Stimulated activated CD4-positive, alpha-beta T cell treated with anti-CD3 and anti-CD28 coated beads, Interleukin-1b, Interleukin-23, amount 100 ng/mL, for 24 hours (primary cell): ENCODE measurements at regions not wholly inside any gene's neighbourhood (a gene's known extent, or its start where the extent isn't known, plus 50 kb on each side); places are given as distances from the start of the nearest gene placed in this dataset.
"Not testable (repeated sequence)": the region's sequence is repeated elsewhere in the genome, so short reads cannot be mapped to it uniquely, and the experiment has no call there.

Experiments used
- DNase-seq, 4 experiments: peaks; one replicate each; pipeline ENCODE4 v3.0.0-alpha.2; 2020; ENCODE audit warnings: low read depth in 4 of 4, low spot score in 1 of 4

DNA sequence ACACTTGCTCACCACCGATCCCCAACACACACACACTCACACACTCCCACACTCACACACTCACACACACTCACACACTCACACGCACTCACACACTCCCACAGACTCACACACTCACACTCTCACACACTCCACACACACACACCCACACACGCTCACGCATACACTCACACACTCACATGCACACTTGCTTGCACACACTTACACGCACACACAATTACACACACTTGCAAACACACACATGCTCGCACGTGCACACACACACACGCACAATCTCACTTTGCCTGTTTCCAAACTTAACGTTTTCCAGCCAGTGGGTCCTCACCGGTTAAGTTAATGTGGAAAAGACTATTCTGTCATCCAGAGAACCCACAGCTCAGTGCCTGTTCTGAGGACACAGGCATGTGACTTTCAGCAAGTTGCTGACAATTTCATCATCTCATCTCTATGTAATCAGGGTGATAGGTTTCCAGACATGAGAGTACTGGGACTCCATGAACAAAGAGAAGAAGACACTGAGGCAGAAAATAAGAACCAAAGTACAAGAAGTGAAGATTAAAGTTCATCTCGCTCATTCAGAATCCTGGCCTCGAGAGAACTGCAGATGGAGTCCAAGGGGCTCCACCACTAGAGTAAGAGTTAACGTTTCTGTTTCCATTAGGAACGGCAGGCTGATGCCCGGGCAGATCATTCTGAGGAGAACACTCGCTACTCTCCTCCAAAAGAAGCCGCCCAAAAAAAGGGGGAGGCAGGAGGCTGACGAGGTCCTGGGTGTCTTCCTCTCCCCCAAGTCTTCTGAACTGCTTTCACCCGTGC lies 153.2 kb upstream of the FRG1 start:
- no peak for DNase-seq

- DNase-seq = peak; percentile 18 to 53 (median 44)
Observed at GRCh38 chr4:189792924-189793618, 147.6 kb upstream of the FRG1 start.

DNA sequence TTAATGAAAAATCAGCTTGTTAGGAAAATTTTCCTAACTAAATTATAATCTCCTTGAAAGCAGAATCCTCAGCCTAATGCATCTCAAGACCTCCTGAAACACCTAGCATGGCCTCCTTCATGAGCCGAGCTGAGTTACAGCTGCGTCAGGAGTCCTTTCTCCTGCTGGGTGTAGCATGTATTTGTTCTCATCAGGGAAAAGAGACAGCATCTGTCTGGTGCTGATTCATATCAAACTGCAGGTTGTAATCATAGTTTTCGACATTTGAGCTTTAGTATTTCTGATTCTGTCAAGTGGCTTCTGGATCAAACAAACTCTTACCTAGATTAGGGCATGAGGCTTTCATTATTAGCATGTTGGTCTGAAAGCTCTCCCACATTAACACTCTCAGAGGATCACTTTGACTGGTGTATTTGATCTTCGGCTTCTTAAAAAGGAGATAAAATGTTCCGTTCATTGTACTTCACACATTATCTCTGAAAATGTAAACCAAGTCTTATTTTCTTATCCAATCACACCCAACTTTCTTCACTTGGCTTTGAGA lies 140.1 kb upstream of the FRG1 start:
- no peak for DNase-seq

DNA sequence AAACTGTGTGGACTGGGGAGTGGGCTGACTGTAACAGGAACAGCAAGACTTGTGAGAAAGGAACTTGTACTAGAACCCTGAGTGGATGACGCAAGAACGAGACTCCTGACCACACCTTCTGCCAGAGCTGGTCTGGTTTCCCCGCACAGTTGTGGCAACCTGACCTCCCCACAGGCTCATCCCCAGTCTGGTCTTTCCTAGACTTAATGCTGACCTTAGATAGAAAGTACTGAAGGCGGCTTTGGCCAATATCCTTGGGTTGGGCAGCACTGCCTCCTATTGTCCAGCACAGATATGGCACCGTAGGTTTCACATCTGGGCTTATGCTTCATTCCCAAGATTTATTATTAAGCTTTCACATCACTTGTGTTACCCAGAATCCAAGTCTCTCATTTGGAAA lies 137.8 kb upstream of the FRG1 start:
- no peak for DNase-seq

- DNase-seq = no peak
Observed at GRCh38 chr4:189804894-189805293, 135.8 kb upstream of the FRG1 start.

- DNase-seq = no peak
Observed at GRCh38 chr4:189806506-189806905, 134.2 kb upstream of the FRG1 start.

DNA sequence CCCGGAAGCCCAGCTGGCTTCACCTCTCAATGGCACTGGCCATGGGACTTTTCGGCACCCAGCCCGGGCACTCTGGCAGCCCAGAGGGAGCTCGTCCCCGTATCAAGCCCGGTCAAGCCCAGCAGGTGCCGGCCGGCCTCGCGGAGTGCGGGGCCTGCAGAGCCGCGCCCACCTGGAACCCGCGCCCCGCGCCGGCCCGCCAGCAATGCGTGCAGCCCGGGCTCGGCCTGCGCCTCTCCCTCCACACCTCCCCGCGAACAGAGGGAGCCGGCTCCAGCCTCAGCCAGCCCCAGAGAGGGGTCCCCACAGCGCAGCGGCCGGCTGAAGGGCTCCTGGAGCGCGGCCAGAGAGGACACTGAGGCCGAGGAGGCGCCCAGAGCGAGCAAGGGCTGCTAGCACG lies 133.6 kb upstream of the FRG1 start:
- no peak for DNase-seq

- DNase-seq = no peak
Observed at GRCh38 chr4:189809241-189809735, 131.4 kb upstream of the FRG1 start.

- no peak for DNase-seq
Observed at GRCh38 chr4:189809839-189810238, 130.8 kb upstream of the FRG1 start.

- DNase-seq = not testable (repeated sequence)
Observed at GRCh38 chr4:189810318-189811181, 130.1 kb upstream of the FRG1 start.

GRCh38 chr4:189815404-189816192 lies 125.1 kb upstream of the FRG1 start:
- no peak for DNase-seq

GRCh38 chr4:189822326-189822725 lies 118.3 kb upstream of the FRG1 start:
- DNase-seq = no peak

GRCh38 chr4:189823591-189823990 lies 117.1 kb upstream of the FRG1 start:
- DNase-seq = no peak

DNA sequence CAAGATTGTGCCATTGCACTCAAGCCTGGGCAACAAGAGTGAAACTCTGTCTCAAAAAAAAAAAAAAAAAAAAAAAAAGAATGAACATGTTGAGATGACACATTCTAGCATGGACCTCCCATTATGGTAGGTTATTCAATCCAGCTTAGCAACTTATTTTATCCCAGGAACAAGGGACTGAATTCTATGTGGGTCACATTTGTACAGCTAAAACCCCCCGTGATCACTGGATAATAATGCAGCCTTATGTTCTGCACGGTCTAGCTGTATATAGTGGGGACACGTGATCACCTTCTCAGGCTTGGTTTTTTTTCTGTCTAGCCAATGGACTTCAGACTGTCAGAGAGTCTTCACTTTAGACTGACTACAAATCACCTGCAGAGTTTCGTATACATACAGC lies 115.2 kb upstream of the FRG1 start:
- DNase-seq = no peak

GRCh38 chr4:189826657-189827056 lies 114.0 kb upstream of the FRG1 start:
- no peak for DNase-seq

GRCh38 chr4:189828081-189828697 lies 112.5 kb upstream of the FRG1 start:
- DNase-seq = no peak

DNA sequence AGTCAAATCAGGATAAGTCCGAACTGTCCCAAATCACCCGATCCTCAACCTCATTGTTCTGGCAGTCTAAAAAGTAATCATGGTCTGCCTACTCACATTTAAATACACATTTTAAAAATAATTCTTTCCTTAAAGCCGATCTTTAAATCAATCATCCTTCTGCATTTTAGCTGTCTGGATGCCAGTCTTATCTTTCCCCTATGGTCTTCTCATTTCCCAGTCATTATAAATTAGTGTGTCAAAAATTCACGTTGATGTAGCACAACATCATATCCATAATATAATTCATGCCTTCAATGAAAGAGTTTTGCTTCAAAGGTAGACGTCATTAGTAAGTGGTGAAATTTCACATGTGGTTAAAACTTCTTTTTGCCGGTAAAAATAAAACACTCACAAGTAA lies 108.1 kb upstream of the FRG1 start:
- no peak for DNase-seq

DNA sequence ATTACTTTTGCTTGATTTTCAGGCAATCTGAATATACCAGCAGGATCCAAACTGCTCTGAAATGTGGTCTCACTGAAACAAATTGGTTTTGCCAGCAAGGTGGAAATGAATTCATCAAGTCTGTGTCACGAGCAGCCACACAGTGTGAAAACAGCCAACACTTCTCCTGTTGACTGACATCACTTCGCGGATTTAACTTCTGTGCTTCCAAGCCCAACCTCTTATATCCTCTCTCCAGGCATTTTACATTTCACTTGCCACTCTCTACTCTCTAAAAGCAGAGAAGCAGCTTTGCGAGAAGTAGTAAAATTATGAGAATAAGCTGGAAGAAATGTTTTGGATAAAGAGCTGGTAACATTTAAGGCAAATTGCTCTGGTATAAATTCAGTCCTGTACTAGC lies 106.1 kb upstream of the FRG1 start:
- no peak for DNase-seq

- no peak for DNase-seq
Observed at GRCh38 chr4:189835505-189835904, 105.2 kb upstream of the FRG1 start.

DNA sequence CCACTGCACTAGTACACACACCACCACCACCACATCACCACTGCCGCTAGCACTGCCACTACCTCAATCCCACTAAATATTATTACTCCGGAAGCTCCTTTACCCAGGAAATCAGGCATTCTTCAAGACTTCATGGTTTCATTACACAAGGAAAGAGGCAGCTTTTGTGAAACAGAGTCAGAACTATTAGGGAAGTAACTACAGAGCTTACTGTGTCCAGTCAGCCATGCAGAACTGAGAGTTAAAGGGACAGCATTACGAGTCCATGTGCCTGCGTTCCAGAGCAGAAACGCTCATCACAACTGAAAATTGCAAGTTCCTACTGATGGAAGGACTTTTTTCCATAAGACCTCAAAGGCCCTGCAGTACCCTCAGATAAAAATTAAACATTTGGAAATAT lies 103.2 kb upstream of the FRG1 start:
- DNase-seq = no peak
